Left kidney (tissue), 1 donor: ENCODE measurements at regions not wholly inside any gene's neighbourhood (a gene's known extent, or its start where the extent isn't known, plus 50 kb on each side); places are given as distances from the start of the nearest gene placed in this dataset.
"Not testable (repeated sequence)": the region's sequence is repeated elsewhere in the genome, so short reads cannot be mapped to it uniquely, and the experiment has no call there.

Experiments
- DNase-seq: peaks from one replicate; pipeline ENCODE4 v3.0.0-alpha.2; 2013

DNA sequence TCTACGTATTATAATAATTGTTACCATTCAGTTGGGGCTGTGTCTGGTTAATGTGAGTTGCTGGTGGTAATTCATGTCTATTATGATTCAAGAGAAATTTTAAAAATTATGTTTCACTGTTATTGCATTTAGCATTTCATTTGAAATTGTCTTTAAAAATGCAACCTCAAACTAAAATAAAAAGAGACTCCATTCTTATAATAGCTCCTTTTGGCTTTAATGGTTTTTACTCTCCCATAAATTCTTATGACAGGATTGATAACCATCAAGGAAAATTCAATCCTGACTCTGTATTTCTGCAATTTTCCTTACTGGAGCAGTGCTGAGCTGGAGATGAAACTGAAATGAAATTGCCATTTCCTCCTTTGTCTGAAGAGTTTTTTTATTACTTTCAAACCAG is 262.7 kb downstream of the REEP3 start:
- DNase-seq = no peak

DNA sequence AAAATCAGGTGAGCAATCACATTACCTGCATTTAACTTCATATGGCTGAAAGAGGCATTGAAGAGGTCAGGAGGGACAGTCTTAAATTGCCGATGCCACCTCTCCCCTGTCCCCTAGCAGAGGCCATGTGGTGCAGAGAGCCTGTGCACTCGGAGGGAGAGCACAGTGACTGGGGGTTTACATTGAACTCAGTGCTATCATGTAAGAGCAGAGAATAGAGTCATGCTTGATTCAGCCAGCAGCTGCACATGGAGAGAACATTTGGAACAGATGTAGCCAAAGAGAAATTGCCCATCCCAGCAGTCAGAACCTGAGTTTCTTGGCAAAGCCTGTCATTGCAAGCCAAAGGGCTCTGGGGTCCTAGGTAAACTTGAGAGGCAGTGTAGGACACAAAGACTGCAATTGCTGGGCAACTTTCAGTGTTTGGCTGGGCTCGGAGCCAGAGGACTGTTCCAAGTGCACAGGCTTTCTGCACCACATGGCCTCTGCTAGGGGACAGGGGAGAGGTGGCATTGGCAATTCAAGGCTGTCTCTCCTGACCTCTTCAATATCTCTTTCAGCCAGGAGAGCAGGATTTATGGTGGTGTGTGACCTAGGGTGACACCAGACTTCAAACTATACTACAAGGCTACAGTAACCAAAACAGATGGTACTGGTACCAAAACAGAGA is 267.1 kb downstream of the REEP3 start:
- no peak for DNase-seq

DNA sequence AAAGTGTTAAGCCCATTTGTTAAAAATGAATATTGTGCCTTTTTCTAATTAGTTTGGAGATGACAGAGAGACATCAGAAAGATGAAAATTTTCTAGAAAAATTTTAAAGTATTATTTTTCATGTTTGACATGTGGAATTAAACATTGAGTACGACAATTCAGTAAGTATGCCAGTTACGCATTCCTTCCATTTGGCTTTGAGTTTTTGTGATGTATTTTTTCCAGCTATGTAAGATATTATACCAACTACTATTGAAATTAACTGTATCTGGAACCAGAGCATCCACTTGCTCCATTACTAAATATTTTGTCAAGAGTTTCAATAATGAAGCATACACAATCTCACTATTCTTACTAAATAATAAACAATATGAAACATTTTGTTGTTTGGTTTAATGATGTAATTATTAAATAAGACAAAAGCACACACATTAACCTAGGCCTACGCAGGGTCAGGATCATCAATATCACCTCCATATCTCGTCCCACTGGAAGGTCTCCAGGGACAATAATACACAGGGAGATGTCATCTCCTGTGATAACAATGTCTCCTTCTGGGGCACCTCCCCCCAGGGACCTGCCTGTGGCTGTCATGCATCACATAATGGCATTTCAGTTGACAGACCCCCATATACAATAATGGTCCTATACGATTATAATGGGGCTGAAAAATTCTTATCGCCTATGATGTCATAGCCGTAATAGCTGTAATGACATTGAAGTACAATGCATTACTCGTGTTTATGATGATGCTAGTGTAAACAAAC is 274.1 kb downstream of the REEP3 start:
- no peak for DNase-seq

DNA sequence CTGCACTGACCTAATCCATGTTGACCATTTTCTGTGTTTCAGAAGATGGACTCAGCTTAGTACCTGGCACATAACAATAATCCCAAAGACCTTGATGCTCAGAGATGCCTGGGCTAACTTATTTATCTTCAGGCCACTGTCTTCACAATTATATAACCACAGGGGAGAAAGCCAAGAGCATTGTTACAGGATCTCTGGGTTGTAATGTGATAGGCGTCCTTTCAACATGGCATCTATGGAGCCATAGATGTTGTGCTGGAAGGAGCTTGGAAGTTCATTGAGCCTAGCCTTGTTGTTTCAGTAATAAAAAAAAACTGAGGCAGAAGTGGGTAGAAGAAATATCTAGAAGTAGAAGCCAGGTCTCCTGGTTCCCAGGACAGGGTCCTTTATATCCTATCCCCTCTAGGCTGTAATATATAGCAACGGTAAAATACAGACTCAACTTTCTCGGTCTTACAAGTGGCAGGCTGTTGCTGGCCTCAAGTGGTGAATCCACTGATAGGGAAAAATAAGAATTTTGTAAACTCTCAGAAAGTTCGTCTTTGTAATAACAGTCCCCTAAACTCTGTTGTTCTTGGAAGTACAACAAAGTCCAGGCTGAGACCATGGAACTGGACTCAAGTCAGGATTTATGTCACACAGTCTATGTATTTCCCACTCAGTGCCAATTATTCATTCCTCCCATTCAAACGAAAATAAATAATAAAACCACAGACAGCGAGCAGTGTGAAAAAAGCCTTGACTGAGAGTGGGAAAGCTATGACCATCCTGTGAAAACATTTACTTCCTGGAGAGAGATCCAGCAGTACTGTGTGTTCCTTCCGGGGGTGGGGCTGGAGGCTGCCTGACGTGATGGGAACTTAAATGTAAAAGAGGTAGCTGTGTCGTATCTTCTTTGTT is 277.6 kb downstream of the REEP3 start:
- DNase-seq = peak; percentile 75

DNA sequence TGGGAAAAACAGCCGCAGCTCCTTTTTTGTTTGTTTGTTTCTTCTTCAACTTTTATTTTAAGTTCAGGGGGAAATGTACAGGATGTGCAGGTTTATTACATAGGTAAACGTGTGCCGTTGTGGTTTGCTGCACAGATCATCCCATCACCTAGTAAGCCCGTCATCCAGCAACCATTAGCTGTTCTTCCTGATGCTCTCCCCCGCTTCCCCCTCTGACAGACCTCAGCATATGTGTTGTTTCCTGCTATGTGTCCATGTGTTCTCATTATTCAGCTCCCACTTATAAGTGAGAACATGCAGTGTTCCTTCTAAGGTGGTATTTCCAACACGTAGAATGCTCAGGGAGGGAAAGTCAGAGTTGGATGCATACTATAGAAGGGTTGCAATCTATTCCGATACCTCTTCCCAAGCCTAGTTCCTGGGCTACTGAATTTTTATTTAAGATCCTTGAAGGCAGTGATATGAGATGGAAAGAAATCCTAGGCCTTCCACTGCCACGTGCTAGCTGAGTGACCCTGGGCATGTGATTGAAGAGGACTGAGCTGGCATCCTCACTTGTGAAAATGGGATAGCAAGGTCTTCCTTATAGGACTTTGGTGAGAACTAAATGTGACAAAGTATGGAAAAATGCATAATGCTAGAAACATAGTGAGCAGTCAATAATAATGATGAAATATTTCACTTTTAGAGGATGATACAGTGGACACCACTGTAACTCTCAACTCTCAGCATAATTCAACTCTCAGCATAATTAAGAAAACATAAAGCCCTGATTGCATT is 278.5 kb downstream of the REEP3 start:
- DNase-seq = no peak

DNA sequence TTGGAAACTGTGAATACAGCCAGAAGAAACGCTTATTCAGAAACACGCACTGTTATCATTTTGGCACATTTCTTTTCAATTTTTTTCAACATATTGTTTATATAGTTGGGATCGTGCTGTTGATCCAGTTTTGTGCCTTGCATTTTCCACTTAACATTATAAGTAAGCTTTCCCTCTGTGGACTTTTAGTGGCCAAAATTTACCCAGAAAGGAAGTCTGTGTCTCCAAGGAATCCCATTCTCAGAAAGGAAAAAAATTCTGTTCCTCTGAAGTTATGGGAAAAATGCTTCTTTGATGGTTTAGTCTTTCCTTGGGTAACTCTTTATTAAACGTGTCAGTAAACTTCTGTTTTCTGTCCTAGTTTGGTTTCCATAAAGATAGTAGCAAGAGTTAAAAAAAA is 280.0 kb downstream of the REEP3 start:
- DNase-seq = no peak

DNA sequence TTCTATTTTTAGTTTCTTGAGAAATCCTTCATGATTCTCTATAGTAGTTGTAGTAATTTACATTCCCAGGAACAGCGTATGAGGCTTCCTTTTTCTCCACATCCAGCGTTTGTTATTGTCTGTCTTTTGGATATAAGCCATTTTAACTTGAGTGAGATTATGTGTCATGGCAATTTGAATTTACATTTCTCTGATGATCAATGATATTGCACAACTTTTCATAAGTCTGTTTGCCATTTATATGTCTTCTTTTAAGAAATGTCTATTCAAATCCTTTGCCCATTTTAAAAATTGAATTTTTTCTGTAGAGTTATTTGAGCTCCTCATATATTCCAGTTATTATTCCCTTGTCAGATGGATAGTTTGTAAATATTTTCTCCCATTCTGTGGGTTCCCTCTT is 285.1 kb downstream of the REEP3 start:
- DNase-seq = no peak

DNA sequence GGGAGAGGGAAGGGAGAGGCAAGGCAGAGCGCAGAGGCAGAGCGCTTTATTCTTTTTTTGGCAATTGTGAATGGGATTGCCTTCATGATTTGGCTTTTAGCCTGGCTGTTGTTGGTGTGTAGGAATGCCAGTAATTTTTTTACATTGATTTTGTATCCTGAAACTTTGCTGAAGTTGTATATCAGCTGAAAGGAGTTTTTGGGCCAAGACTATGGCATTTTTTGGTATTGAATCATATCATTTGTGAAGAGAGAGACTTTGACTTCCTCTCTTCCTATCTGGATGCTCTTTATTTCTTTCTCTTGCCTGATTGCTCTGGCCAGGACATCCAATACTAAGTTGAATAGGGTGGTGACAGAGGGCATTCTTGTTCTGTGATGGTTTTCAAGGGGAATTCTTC is 291.3 kb downstream of the REEP3 start:
- DNase-seq = no peak

DNA sequence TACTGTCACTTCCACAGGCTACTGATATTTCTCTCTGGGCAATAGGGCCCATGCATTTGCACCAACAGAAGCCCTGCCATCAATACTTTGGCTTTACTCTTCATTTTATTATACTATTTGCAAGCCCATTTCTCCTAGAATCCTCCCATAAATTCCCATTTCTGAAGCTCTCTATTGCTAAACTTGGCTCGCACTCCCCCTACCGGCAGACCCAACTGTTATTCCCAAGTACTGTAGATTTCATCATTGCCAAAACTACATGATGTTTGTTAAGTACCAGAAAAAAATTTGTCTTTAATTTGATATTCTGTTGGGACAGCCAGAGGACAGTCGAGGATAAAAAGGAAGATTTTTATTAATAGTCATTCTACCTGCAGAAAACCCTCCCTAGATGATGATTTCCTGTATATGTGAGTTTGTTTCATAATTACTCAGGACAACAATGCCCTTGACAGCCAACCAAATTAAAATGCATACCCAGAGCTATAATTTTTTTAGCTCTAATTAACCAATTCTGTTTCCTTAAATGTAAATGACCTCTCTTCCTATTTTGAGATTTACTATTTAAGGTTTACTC is 298.6 kb downstream of the REEP3 start:
- peak; percentile 50 for DNase-seq

DNA sequence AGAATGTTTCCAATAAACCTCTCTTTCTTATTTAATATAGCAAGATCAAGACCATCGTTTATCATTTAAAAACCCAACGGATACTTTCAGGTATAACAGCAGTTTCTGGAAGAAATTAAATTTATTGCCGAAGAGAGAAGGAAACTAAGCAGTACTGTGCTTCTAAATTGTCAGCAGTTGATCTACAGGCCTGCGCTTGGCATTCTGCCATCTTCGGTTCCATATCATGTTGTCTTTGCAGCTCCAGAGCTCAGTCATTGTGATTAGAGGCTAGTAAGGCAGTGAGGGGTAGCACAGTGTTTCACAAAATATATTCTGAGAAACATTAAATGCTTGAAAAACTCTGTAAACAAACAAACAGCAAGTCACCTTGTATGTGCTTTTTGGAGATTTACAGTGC is 301.3 kb downstream of the REEP3 start:
- DNase-seq = no peak

DNA sequence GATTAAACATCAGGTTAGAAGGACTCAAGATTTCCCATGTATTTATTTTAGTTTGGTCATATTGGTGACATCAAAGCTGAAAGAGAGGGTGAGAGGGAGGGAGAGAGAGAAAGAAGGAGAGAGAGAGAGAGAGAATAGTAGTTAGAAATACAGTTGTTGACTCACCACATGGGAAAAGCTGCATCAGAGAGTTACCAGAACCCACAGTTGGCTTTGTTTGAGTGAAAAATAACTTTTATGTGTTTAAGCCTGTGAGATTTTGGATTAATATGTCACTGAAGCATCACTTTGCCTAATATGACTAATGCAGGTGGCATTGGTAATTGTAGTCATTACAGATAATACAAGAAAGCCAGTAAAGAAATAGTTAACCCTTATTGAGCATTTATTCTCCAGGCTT is 303.9 kb downstream of the REEP3 start:
- DNase-seq = no peak

DNA sequence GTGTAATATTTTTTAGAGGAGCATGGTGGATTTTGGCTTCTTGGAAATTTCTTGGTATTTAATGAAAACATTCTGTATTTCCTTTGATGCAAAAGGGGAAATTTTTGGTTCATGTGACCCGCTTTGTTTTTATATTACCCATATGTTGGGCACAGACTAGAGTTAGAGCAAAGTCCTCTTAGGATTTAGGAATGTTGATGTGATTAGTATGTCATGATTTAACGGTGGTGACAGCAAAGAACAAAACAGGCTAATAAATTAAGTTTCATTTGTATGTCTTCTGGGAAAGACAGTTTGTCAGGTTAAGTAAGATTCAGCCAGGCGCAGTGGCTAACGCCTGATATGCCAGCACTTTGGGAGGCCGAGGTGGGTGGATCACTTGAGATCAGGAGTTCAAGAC is 304.6 kb downstream of the REEP3 start:
- no peak for DNase-seq

DNA sequence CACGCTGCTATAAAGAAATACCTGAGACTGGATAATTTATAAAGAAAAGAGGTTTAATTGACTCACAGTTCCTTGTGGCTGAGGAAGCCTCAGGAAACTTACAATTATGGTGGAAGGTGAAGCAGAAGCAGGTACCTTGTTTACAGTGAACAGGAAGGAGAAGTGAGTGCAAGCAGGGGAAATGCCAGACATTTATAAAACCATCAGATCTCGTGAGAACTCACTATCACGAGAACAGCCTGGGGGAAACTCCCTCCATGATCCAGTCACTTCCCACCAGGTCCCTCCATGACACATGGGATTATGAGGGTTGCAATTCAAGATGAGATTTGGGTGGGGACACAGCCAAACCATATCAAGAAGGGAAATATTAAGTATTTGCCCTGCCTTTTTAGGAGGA is 305.8 kb downstream of the REEP3 start:
- not testable (repeated sequence) for DNase-seq

DNA sequence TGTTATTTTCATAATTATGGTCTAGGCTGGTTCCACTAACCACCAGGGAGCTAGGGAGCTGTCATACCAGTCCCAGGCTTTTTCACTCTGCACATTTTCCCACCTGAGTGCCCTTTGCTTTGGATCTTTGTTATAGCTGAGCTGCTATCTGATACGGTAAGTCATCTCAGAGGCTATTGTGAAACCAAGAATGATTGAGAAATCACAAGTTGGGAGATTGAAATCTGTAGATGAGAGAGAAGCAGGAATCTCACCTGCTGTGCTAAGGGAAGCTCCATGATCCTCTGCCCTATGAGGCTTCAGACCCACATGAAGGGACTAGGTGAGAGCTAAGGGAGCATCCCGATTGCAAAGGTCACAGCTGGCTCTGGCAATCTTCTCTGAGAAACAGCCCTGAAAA is 307.8 kb downstream of the REEP3 start:
- DNase-seq = no peak

DNA sequence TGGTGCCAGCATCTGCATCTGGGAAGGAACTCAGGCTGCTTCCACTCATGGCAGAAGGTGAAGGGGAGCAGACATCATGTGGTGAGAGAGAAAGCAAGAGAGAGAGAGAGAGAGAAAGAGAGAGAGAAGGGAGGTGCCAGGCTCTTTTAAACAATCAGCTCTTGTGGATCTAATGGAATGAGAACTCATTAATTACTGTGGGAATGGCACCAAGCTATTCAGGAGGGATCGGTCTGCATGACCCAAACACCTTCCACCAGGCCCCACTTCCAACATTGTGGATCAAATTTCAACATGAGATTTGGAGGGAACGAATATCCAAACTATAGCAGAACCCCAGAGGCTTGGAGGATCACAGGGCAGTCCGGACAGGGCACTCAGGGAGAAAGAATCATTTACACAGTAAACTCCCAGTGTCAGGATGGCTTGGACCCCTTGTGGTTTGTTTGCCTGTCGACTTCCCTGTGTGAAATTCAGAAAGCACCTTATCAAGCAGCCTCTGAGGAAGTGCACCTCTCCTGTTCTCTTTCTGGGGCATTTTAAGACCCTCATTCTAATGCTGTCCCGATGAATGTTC is 308.5 kb downstream of the REEP3 start:
- DNase-seq = no peak

DNA sequence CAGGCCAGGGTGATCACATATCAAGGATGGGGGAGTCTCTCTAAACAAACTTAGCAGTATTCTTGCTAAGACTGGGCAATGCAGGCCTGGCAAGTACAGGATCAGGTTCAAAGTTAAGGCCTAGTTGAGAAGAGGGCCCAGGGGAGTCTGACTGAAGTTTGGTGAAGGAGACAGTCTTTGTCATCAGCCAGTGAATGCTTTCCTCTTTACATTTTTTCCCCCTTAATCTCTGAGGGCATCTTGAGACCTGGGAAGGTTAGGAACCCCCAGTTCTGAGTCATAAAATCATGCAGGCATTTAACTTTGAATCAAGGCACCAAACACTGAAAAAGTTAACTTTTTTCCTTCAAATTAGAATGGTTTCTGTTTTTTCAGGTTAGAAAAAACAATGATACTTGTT is 311.5 kb downstream of the REEP3 start:
- DNase-seq = no peak

DNA sequence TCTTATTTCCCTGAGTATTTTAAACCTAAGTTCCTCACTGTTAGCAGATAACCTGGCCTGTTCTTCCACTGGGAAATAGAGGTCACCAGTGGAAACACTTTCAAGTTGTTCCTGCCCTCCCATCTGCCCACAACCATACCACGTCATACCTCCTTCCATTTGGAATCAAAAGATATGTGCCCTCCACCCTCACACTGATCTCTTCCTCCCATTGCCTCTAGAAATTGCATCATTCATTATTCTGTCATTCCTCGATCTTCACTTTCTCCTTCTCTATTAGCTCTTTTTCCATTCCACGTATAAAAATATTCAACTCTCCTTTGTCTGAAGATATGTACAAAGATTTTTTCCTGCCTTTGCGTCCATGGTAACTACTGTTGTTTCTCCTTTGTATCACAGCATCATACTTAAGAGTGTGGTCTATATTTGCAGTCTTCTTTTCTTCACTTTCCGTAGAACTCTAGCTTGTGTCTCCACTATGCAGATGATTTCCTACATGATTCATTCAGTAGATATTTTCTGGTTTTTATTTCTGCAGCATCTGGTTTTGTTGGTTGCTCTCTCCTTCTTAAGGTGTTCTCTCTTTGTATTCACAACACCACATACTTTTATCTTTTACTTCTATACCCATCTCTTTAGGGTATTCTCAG is 312.3 kb downstream of the REEP3 start:
- DNase-seq = no peak

DNA sequence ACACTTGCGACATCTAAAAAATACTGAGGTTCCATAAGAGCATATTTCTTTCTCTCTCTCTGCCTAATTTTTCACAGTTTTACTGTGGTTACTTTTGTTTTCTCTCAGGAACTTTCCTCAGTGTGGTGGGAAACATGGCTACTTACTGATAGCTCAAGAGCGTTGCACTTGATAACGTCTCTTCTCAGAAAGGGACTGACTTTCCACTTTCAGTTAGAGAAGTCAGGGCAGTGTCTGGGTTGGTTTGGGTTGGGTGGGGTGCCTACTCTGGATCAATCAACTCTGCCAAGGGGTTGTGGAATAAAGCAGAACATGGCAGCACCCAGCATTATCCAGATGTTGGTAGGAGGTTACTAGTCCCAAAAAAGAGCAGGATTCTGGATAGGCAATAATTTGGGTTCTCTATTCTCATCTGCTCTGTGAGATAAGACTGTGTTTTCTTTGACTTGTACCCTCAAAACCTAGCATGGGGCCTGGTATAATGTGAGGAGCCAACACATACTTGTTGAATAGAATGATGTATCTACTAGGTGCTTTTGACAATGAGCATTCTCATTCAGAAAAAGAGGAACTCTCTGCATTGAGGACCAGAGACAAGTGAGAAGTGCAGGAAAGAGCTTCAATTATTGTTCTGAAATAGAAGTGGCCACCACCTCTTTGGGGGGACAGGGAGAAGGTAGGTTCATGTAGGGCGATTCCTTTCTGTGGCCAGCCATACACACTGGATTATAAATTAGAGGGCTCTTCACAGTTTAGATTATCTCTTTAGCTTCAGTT is 315.7 kb downstream of the REEP3 start:
- DNase-seq = no peak

DNA sequence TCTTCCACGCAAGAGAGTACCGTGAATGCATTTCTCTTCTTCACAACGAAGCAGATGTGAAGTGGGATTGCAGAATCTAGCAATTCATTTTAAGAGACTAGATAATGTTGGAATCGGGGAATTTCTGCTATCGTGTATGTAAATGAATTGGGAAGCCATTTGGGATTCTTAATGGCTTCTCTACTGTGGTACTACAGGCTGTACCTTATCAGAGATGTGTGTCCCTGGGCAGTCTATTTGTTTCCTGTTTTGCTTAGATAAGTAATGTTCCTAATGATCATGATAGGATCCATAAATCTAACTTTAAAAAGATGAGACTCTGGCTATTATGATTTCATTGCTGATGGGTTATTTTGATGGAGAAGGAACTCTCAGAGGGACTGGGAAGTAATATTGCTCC is 320.6 kb downstream of the REEP3 start:
- DNase-seq = no peak

DNA sequence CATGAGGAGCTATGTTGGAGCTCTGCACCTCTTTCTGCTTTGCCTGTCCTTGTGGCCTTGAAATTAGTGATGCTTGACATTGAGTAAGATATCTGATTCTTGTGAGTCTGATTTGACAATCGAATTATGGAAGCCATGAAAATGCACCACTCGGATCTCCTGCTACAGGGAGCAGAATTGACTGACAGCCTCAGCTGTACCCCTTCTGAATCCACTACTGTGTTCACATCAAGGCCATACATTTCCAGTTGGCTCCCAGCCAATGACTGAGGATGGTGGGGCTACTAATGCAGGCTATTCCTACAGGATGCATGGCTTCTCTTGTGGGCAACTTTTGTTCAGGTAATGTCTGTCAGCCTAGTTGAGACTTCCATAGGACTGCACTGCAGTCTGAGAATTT is 321.9 kb downstream of the REEP3 start:
- DNase-seq = no peak
